H9 (cell line): ENCODE measurements at regions not wholly inside any gene's neighbourhood (a gene's known extent, or its start where the extent isn't known, plus 50 kb on each side); places are given as distances from the start of the nearest gene placed in this dataset.

ENCODE experiments used
- DNase-seq: peaks from one replicate; pipeline ENCODE4 v3.0.0-alpha.2; 2017
- H2AFZ ChIP-seq: one replicate; pipeline ENCODE4 v1.6.1; 2013; ENCODE audit warnings: mild to moderate bottlenecking, low read length, control low read depth, moderate library complexity
- H2AK5ac ChIP-seq: 2 replicates; pipeline ENCODE4 v1.6.1; 2013; ENCODE audit warnings: low read length, control low read depth, mixed read lengths; ENCODE audit not compliant: insufficient read length
- H2BK120ac ChIP-seq: one replicate; pipeline ENCODE4 v1.6.1; 2013; ENCODE audit warnings: low read depth, mild to moderate bottlenecking, low read length, control low read depth, inconsistent platforms; ENCODE audit not compliant: poor library complexity, severe bottlenecking
- H2BK12ac ChIP-seq: 2 replicates; pipeline ENCODE4 v1.6.1; 2013; ENCODE audit warnings: low read length, control low read depth, mixed read lengths, low read depth; ENCODE audit not compliant: insufficient read length
- H2BK15ac ChIP-seq: 2 replicates; pipeline ENCODE4 v1.6.1; 2013; ENCODE audit warnings: low read depth, low read length, control low read depth
- H2BK20ac ChIP-seq: one replicate; pipeline ENCODE4 v1.6.1; 2013; ENCODE audit warnings: low read depth, mild to moderate bottlenecking, low read length, control low read depth, inconsistent platforms; ENCODE audit not compliant: poor library complexity, severe bottlenecking
- H2BK5ac ChIP-seq: 2 replicates; pipeline ENCODE4 v1.6.1; 2013; ENCODE audit warnings: low read length, control low read depth, mixed read lengths; ENCODE audit not compliant: insufficient read length
- H3K14ac ChIP-seq: 2 replicates; pipeline ENCODE4 v1.6.1; 2013; ENCODE audit warnings: low read length, control low read depth; ENCODE audit not compliant: insufficient read depth
- H3K18ac ChIP-seq: 2 replicates; pipeline ENCODE4 v1.6.1; 2013; ENCODE audit warnings: low read depth, mild to moderate bottlenecking, mixed read lengths, low read length, control low read depth; ENCODE audit not compliant: insufficient read length
- H3K23ac ChIP-seq: 2 replicates; pipeline ENCODE4 v1.6.1; 2013; ENCODE audit warnings: low read length, control low read depth, mixed read lengths, low read depth; ENCODE audit not compliant: insufficient read length
- H3K23me2 ChIP-seq: 2 replicates; pipeline ENCODE4 v1.6.1; 2013; ENCODE audit warnings: low read depth, mild to moderate bottlenecking, mixed read lengths, low read length, control low read depth; ENCODE audit not compliant: insufficient read length, poor library complexity, severe bottlenecking
- H3K27ac ChIP-seq: 2 replicates; pipeline ENCODE4 v1.5.1; 2013; ENCODE audit warnings: low read length, control low read depth, mixed read lengths, low read depth; ENCODE audit not compliant: insufficient read length
- H3K27me3 ChIP-seq: 2 replicates; pipeline ENCODE4 v1.6.1; 2013; ENCODE audit warnings: low read length, control low read depth, inconsistent platforms; ENCODE audit not compliant: insufficient read depth
- H3K4ac ChIP-seq: 2 replicates; pipeline ENCODE4 v1.6.1; 2013; ENCODE audit warnings: low read depth, mild to moderate bottlenecking, control low read depth, inconsistent platforms, low read length, moderate library complexity
- H3K4me1 ChIP-seq: 2 replicates; pipeline ENCODE4 v1.6.1; 2013; ENCODE audit warnings: low read length, control low read depth, inconsistent platforms; ENCODE audit not compliant: insufficient read depth
- H3K4me2 ChIP-seq: 2 replicates; pipeline ENCODE4 v1.6.1; 2013; ENCODE audit warnings: low read length, control low read depth, mixed read lengths; ENCODE audit not compliant: insufficient read length, insufficient read depth
- H3K56ac ChIP-seq: 2 replicates; pipeline ENCODE4 v1.6.1; 2013; ENCODE audit warnings: low read depth, mild to moderate bottlenecking, mixed read lengths, low read length, control low read depth; ENCODE audit not compliant: insufficient read length
- H3K79me1 ChIP-seq: 2 replicates; pipeline ENCODE4 v1.6.1; 2013; ENCODE audit warnings: low read depth, mild to moderate bottlenecking, moderate library complexity, low read length, control low read depth, inconsistent platforms; ENCODE audit not compliant: insufficient read depth, poor library complexity, severe bottlenecking
- H3K79me2 ChIP-seq: 2 replicates; pipeline ENCODE4 v1.6.1; 2013; ENCODE audit warnings: low read length, control low read depth, inconsistent platforms; ENCODE audit not compliant: insufficient read depth
- H3K9ac ChIP-seq: 2 replicates; pipeline ENCODE4 v1.6.1; 2013; ENCODE audit warnings: low read length, control low read depth, mixed read lengths; ENCODE audit not compliant: insufficient read length; ENCODE audit errors: extremely low read depth
- H3K9me3 ChIP-seq: one replicate; pipeline ENCODE4 v1.6.1; 2013; ENCODE audit warnings: low read depth, low read length, inconsistent platforms; ENCODE audit not compliant: control insufficient read depth
- H3T11ph ChIP-seq: one replicate; pipeline ENCODE4 v1.6.1; 2013; ENCODE audit warnings: mild to moderate bottlenecking, low read length, control low read depth, inconsistent platforms
- H4K20me1 ChIP-seq: one replicate; pipeline ENCODE4 v1.6.1; 2013; ENCODE audit not compliant: control insufficient read depth, insufficient read length, insufficient read depth
- H4K5ac ChIP-seq: 2 replicates; pipeline ENCODE4 v1.6.1; 2013; ENCODE audit warnings: low read depth, mild to moderate bottlenecking, mixed read lengths, low read length, control low read depth; ENCODE audit not compliant: insufficient read length
- H4K8ac ChIP-seq: replicated peaks from 2 replicates; pipeline ENCODE4 v1.6.1; 2013; ENCODE audit warnings: low read length, control low read depth, mixed read lengths, low read depth; ENCODE audit not compliant: insufficient read length
- H4K91ac ChIP-seq: 2 replicates; pipeline ENCODE4 v1.6.1; 2013; ENCODE audit warnings: low read depth, mild to moderate bottlenecking, moderate library complexity, mixed read lengths, low read length, control low read depth; ENCODE audit not compliant: insufficient read length
- H3K27ac Mint-ChIP-seq, 3 experiments: 2 replicates in 2 of 3; 3 replicates in 1 of 3; pipeline ENCODE4 v1.8.0; 2020 to 2021; ENCODE audit warnings: mixed read lengths in 3 of 3, mild to moderate bottlenecking in 1 of 3, moderate library complexity in 1 of 3
- H3K27me3 Mint-ChIP-seq: 2 replicates; pipeline ENCODE4 v1.8.0; 2021; ENCODE audit warnings: low read depth, mild to moderate bottlenecking, moderate library complexity, mixed read lengths
- H3K36me3 Mint-ChIP-seq, 3 experiments: 2 replicates in 2 of 3; 3 replicates in 1 of 3; pipeline ENCODE4 v1.8.0; 2020 to 2021; ENCODE audit warnings: low read depth in 3 of 3, mixed read lengths in 3 of 3; ENCODE audit not compliant: insufficient read depth in 1 of 3
- H3K4me1 Mint-ChIP-seq, 2 experiments: 2 replicates each; pipeline ENCODE4 v1.8.0; 2020; ENCODE audit warnings: mixed read lengths in 2 of 2
- H3K4me3 Mint-ChIP-seq, 2 experiments: 2 replicates in 1 of 2; 3 replicates in 1 of 2; pipeline ENCODE4 v1.8.0; 2020 to 2021; ENCODE audit warnings: mild to moderate bottlenecking in 2 of 2, mixed read lengths in 2 of 2, moderate library complexity in 1 of 2
- H3K9me3 Mint-ChIP-seq, 2 experiments: 2 replicates in 1 of 2; 3 replicates in 1 of 2; pipeline ENCODE4 v1.8.0; 2020; ENCODE audit warnings: mild to moderate bottlenecking in 2 of 2, mixed read lengths in 2 of 2, moderate library complexity in 1 of 2
- WGBS: extraction: QIAGEN DNeasy Blood & Tissue Kit; methylation state at CpG from one replicate; pipeline ENCODE4 v1.1.7; 2013; ENCODE audit warnings: missing lambda C conversion rate, low lambda C conversion rate, mixed read lengths; ENCODE audit not compliant: insufficient read length; ENCODE audit errors: extremely low coverage; 5-methylcytosine and 5-hydroxymethylcytosine counted together
- TF ChIP-seq, protein P1 (sequence below): fragments of 200-600 bp; sonication (generic); conservative IDR thresholded peaks from 3 replicates; pipeline ENCODE4 v1.8.0; 2021; ENCODE audit warnings: antibody characterized with exemption, mild to moderate bottlenecking

DNA sequence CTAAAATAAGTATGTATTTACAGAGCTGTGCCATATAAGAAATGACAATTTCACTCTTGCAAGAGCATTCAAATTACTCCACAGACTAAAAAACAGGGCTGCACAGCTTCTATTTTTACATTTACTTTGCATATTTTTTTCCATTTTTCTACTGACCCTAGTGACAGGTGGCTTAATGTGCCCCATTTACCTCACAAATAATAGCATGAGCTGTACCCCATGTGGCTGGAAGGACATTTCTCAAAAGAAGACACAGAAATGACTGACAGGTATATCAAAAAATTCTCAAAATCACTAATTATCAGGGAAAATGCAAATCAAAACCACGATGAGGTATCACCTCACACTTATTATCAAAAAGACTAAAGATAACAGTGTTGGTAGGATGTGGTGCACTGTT, 1128.6 kb downstream of the SLC16A7 start:
- Histone ChIP-seq H3K23ac (no peak overlapping the region), H3K9me3 (no peaks in the 10 kb centered on the region), H4K20me1 (no peaks in the 10 kb centered on the region), H3T11ph (no peak overlapping the region), H3K27me3 (no peaks in the 10 kb centered on the region), H3K4ac (no peak overlapping the region), H4K5ac (no peak overlapping the region), H4K8ac (no peak overlapping the region), H2BK20ac (no peak overlapping the region), H2AFZ (no peak overlapping the region), H2BK12ac (no peak overlapping the region), H3K14ac (no peak overlapping the region), H3K4me1 (no peaks in the 10 kb centered on the region), H3K27ac (no peak overlapping the region), H2BK120ac (no peak overlapping the region), H3K56ac (no peak overlapping the region), H3K18ac (no peak overlapping the region), H3K79me2 (no peaks in the 10 kb centered on the region), H3K23me2 (no peaks in the 10 kb centered on the region), H3K9ac (no peak overlapping the region), H3K79me1 (no peaks in the 10 kb centered on the region), H4K91ac (no peak overlapping the region), H2BK15ac (no peak overlapping the region), H2BK5ac (no peak overlapping the region), H3K4me2 (no peak overlapping the region), H2AK5ac (no peak overlapping the region)
- H3K9me3 Mint-ChIP-seq, result peaks cover 0 to 3% of the 10 kb centered on the region in 2 experiments; a peak in 2 of 5 replicates
- WGBS, result no CpG with 5 or more reads among the region's 1 CpG
- no peaks in the 10 kb centered on the region for H3K36me3 Mint-ChIP-seq
- no peak overlapping the region for H3K4me3 Mint-ChIP-seq
- DNase-seq, result no peak
- H3K27ac Mint-ChIP-seq, result no peak overlapping the region
- H3K4me1 Mint-ChIP-seq, result no peaks in the 10 kb centered on the region
- TF ChIP-seq, protein P1, sequence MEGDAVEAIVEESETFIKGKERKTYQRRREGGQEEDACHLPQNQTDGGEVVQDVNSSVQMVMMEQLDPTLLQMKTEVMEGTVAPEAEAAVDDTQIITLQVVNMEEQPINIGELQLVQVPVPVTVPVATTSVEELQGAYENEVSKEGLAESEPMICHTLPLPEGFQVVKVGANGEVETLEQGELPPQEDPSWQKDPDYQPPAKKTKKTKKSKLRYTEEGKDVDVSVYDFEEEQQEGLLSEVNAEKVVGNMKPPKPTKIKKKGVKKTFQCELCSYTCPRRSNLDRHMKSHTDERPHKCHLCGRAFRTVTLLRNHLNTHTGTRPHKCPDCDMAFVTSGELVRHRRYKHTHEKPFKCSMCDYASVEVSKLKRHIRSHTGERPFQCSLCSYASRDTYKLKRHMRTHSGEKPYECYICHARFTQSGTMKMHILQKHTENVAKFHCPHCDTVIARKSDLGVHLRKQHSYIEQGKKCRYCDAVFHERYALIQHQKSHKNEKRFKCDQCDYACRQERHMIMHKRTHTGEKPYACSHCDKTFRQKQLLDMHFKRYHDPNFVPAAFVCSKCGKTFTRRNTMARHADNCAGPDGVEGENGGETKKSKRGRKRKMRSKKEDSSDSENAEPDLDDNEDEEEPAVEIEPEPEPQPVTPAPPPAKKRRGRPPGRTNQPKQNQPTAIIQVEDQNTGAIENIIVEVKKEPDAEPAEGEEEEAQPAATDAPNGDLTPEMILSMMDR, result no peak
- H3K27me3 Mint-ChIP-seq, result no peaks in the 10 kb centered on the region
